Glomerular visceral epithelial cell (primary cell): ENCODE measurements at regions not wholly inside any gene's neighbourhood (a gene's known extent, or its start where the extent isn't known, plus 50 kb on each side); places are given as distances from the start of the nearest gene placed in this dataset.
A peak's percentile ranks its signal among the peaks of the same experiment; 100 is the strongest.
"Not testable (repeated sequence)": the region's sequence is repeated elsewhere in the genome, so short reads cannot be mapped to it uniquely, and the experiment has no call there.

Source experiments
- DNase-seq: peaks from one replicate; pipeline ENCODE4 v3.0.0-alpha.2; 2016; ENCODE audit errors: extremely low spot score

DNA sequence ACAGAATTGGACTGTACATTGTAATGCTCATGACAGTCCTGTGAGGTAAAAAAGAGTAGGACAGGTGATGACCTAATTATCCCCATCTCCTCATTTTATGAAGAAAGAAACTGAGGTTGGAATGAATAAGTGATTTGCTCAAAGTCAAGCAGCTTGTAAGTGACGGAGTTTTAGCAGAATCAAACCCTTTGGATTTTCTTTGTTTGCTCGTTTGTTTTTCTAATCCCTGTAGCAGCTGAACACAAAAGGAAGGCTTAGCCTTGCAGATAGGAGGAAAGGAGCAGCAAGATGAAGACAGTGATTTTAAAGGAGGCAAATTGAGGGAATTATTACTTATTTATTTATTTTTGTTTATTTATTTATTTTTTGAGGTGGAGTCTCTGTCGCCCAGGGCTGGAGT is 528.4 kb upstream of the AMOT start:
- no peak for DNase-seq

DNA sequence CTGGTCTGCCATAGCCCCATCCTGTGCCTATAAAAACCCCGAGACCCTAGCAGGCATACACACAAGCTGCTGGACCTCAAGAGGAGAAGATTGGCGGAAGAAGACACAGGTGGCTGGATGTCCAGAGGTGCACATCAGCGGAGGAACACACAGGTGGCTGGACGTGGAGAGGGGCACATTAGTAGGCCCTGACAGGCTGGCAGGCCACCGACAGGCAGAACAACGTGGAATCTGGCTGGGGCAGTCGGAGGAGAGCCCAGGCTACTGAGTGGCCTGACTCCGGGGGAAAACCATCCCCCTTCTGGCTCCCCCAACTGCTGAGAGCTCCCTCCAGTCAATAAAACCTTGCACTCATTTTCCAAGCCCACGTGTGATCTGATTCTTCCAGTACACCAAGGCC is 512.5 kb upstream of the AMOT start:
- no peak for DNase-seq

DNA sequence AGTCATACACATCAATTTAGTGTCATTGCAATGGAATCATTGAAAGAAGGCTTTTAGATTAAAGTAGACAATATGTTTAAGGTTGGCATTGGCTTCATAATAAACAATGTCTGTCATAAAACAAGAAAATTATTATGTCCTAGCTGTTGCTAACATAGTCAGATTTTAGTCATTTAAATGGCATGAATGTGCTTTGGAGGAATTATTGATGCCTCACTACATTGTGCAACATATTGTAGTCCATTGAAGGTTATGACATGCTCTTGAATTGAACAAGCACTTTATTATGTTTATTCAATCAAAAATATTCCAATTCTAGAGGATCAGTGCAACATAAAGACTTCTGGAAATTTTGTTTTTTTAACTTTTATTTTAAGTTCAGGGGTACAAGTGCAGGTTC is 489.8 kb upstream of the AMOT start:
- no peak for DNase-seq

DNA sequence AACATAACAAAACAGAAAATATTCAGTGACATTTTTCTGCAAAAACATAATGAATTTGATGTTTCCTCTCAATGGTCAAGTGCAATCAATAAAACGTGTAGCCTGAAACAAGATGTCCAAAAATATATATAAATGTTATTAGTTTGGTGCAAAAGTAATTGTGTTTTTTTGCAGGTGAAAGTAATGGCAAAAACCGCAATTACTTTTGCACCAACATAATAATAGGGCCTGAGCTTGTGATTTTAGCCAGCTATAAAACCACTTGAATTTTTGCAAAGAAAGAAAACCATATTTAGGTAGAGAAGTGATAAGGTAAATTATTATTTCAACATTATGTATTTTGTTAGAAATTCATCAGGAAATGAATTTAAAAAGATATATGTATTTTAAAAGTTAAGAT is 475.3 kb upstream of the AMOT start:
- DNase-seq: no peak

DNA sequence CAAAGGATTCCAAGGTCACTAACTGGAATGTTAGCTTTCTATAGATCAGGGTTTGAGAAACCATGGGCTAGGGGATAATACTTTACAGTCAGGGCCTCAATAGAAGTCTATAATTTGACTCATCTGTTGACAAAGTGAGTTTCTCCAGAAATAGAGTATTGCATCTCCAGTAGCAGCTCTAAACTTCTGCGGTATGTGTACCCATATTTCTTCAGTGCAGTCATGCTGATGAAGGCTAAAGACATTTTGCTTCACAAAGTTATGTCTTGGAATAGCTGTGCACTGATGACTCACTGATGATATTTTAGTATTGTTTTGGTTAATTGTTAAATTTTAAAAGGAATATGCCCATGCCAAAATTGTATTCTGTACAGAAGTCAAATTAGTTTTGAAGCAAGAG is 464.9 kb upstream of the AMOT start:
- DNase-seq: peak; percentile 41

DNA sequence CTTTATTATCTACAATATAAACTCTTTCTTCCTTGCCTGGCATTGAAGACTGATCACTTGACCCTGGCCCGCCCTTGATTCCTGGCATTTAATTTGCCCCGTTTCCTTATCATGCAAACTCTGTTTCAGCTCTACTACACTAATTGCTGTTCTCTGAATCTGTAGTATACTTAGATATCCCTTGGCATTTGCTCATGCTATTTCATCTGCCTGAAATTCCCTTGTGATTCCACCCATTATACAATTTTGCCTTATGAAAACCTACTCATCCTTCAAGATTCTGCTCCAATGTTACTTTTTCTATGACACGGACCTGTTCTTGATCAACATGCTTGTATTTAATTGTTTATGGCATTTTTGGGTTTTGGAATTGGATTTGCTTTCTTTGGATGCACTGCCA is 459.9 kb upstream of the AMOT start:
- no peak for DNase-seq

DNA sequence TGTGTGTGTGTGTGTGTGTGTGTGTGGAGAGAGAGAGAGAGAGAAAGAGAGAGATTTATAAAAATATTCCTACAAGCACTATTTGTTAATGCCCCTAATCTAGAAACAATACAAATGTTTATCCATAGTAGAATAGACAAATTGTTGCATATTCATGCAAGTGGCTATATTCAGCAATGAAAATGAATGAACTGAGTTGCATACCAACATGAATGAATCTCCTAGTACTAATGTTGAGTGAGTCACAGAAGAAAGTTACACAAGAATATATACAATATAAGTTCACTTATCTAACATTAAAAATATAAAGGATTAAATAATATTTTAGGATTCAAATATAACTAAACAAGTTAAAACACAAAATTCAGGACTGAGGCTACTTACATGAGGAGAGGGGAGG is 456.8 kb upstream of the AMOT start:
- no peak for DNase-seq

DNA sequence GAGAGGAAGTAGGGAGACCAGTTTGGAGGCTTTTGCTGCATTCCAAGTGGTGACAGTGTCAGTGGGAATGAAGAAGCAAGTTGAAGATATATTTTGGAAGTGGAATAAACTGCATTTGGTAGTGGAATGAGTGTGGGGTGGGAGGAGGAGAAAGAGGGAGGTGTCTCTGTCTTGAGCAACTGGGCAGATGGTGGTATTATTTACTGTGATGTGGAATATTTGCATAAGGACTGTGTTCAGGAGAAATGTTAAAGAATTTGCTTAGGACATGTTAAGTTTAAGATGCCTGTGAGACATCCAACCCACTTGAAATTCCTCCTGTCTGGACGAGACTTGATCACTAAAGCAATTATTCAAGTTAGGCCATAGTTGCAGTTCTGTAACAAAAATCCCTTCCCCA is 448.9 kb upstream of the AMOT start:
- DNase-seq: no peak

DNA sequence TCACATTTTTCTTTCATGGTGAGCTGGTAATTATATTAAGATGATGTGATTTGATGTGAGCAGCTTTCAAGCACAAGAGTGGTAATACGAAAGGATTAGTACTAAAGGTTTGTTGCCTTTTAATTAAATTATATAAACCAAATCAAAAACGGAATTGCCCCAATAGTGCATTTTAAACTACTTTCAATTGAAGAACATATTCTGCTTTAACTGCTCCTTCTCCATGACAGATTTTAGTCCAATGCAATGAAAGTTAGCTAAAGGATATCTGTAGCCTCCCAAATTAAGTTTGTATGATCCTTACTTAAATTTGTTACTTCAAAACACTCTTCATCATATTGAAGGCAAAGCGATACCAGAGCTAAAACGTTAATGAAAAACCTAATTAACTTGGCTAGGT is 447.1 kb upstream of the AMOT start:
- DNase-seq: no peak

DNA sequence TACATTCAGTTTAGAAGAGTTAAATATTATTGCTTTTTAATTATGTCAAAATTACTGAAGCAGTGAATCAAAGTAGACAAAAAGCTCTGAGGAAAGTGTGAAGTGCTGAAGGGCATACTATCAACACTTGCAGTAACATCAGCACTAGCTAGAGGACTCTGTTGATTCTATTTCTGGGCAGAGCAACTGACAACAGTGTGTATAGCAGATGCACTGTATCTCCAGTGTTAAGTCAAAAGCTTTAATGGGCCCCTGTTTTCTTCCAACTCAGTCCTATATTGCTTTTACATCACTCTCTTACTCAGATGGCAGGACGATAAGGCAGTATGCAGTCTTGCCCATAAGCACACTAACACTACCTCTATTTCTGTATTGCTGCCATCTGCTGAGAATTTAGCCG is 435.2 kb upstream of the AMOT start:
- no peak for DNase-seq

DNA sequence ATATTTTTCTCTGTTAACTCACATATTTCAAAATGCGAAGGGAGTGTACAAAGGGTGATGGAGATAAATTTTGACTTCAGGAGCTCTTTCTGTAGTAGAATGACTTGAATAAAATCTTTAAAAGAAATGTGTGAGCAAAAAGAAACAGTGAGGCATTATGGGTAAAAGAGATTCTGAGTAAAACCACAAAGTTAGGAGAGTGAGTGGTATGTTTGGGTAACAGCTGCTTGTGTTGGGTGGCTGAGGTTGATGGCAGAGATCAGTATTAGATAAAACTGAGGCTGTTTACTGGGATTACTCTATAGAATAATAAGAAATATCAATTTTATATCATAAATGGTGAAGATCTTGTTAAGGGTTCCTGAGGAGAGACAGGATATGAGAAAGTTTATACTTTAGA is 434.2 kb upstream of the AMOT start:
- no peak for DNase-seq

DNA sequence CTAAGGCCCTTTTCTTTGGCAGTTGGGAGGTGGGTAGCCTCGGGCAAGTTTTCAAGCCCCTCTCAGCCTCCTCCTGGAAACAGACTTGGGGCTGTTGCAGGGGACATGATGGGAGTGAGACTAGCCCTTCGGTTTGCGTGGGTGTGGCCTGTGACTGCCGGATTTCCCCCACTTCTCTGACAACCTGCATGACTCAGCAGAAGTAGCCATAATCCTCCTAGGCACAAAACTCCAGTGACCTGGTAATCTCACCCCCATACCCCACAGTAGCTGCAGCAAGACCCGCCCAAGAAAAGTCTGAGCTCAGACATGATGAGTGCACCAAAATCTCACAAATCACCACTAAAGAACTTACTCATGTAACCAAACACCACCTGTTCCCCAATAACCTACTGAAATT is 433.7 kb upstream of the AMOT start:
- DNase-seq: no peak

DNA sequence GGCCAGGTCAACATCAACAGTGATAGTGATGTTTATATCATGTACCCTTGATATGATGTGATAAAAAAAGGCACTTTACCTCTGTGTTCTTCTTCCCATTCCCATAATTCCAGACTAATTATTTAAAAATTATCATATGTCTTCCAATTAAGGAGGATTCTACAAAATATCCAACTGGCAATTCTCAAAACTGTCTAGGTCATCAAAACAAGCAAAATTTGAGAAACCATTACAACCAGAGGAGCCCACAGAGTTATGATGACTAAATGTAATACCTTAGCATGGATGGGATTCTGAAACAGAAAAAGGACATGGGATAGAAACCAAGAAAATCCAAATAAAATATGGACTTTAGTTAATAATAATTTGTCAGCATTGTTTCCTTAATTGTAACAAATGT is 428.6 kb upstream of the AMOT start:
- no peak for DNase-seq

DNA sequence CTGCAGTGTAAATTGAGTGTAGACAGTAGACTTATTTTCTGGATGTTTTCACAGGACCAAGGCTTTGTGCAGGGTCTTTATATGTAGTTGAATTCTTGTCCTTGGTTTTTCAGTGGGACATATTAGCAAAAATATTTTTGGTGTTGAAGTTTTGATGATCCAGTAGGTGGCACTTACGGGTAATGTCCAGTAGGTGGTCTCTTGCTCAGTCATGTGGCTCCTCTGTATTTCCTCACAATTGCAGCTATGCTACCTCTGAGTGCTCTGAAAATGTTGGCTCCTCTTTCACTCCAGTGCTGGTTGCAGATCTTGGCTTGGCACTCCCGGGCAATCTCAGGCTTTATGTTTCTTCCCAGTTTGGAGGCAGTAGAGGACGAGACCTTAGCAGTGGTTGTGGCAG is 419.8 kb upstream of the AMOT start:
- no peak for DNase-seq

DNA sequence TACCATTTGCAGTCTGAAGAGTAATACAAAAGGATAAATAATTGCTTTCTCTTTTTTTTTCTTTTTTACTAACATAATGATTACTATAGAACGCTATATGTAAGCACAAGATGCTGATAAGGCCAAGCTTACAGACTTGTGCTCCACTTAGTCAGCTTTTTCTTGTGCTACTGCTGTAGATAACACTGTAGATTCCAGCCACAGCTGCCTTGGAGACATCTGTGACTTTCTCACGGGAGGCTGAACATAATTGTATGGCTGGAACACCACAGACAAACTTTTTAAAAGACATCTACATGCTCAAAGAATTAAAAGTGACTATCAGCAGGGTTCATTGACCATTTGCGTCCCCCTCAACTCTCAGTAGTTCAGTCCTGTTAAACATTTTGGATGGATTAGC is 381.7 kb upstream of the AMOT start:
- no peak for DNase-seq

DNA sequence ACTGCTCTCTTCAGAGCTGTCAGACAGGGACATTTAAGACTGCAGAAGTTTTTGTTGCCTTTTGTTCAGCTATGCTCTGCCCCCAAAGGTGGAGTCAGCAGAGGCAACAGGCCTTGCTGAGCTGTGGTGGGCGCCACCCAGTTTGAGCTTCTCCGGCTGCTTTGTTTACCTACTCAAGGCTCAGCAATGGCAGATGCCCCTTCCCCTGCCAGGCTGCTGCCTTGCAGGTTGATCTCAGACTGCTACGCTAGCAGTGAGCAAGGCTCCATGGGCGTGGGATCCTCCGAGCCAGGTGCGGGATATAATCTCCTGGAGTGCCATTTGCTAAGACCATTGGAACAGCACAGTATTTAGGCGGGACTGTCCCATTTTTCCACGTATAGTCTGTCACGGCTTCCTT is 371.4 kb upstream of the AMOT start:
- DNase-seq: no peak

DNA sequence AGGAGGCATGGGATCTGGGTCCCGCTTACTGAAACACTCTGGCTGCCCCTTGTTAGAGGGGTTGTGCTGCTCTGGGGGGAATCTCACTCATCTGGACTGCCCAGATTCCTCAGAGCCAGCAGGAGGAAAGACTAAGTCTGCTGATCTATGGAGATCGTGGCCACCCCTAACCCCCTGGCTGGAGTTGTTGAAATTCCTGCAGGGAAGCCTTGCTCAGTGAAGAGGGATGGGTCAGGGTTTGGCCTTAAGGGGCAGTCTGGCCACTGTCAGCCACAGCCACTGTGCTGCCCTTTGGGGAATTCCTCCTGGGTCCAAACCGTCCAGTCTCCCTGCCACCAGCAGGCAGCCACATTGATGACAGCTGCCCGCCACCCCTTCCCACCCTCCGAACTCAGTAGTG is 362.0 kb upstream of the AMOT start:
- DNase-seq: no peak

DNA sequence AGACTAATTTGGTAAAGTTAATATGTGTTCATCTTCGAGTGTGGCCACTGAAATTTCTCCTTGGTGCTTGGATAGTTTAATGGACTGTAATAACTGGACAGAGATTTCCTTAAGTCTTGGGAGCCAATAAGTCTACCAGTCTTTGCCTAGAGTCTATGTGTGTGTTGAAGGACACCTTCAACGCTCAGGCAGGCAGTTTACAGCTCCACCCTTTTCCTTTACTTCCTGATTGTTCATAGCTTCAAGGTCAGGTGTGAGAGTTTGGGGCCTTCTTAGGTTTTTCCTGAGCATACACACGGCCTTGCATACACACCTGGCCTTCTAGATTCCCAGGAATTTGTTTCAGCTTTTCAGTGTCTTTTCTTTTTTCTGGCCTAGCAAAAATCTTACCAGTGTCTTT is 355.3 kb upstream of the AMOT start:
- no peak for DNase-seq

DNA sequence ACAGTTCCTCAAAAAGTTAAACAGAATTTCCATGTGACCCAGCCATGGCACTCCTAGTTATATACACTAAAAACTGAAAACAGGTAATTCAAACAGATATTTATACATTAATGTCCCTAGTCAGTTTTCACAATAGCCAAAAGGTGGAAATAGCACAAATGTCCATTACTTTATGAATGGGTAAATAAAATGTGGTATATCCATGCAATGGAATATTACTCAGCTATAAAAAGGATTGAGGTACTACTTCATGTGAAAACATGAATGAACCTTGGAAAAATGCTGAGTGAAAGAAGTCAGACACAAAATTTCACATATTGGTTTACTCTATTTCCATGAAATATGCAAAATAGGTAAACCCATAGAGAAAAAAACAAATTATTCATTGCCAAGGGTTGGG is 351.8 kb upstream of the AMOT start:
- no peak for DNase-seq

DNA sequence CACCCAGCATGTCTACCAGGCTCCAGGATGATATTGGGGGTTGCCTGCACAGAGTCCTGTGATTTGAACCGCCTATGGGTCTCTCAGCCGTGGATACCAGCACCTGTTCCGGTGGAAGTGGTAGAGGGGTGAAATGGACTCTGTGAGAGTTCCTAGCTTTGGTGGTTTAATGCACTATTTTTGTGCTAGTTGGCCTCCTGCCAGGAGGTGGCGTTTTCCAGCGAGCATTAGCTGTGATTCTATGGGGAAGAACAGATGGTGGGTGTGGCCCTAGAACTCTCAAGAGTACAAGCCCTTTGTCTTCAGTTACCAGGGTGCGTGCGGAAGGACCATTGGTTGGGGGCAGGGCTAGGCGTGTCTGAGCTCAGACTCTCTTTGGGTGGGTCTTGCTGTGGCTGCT is 316.9 kb upstream of the AMOT start:
- DNase-seq: no peak

DNA sequence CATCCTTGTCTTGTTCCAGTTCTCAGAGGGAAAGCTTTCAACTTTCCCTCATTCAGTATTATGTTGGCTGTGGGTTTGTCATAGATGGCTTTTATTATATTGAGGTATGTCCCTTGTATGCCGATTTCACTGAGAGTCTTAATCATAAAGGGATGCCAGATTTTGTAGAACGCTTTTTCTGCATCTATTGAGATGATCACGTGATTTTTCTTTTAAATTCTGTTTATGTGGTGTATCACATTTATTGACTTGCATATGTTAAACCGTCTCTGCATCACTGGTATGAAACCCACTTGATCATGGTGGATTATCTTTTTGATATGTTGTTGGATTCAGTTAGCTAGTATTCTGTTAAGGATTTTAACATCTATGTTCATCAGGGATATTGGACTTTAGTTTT is 313.7 kb upstream of the AMOT start:
- not testable (repeated sequence) for DNase-seq

DNA sequence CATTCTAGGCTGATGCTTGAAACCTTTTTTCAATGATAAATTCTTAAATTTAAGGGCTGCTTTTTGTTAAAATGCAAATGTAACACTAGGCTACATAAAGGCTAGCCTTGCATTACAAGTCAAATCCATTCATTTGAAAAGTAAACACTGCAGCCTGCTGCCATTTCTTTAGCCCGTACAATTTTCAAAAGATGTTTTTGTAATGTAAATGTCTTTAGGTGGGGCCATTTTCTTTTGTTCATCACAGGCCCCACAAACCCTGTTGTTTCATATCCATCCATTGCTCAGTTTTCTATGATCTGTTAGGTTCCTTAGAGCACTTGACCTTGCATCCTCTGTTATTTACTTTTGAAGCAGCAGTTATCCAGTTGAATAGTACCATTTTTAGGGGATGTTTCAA is 296.2 kb upstream of the AMOT start:
- no peak for DNase-seq

DNA sequence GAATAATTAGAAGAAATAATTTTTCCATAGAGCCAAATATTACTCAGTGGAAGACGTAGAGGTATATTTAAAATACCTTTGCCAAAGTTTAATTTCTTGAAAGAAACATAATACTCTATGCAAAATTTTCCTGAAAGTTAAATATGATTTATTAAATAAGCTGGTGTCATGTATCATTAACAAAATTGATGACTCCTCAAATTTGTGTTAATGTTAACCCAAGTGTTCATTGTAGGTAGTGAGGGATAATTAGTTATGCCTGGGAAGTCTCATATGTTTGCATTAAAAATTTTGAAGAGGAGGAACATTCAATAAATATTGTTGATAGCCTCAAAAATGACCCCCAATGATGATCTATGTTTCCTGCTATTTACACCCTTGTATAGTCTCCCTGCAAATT is 292.7 kb upstream of the AMOT start:
- no peak for DNase-seq

DNA sequence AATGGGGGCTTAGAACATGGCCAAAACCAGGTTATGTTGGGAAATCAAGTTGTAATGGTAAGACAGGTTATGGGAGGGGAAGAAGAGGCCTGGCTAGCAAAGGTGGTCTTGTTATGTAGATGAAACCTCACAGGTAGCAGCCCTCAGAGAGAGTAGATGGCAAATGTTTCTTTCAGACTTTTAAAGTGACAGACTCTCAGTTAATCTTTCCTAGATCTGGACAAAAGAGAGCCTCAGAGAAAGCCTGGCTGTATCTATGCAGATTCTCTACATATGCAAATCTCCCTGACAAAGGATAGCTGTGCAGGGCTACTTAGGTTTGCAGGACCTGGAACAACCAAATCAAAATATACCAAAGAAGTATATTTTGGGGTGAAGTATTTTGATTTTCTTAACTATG is 284.1 kb upstream of the AMOT start:
- no peak for DNase-seq

DNA sequence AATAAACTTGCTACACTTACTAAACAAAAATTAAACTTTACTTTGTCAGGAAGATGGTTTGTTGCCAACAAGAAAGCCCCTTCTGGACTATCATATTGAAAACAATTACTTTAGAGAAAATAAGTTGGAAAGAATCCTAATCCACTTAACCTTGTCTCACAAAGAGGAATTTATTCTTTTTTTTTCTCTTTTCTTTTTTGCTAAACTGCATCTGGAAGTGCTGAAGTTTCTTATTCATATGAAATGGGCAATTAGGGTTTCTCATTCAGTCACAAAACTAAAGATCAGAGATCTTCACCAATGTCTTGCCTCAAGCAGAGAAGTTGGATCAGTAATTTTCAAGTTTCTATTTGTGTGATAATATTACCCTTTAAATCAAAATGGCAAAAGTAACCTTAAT is 234.9 kb upstream of the AMOT start:
- no peak for DNase-seq
